ENCODE measurements at regions not wholly inside any gene's neighbourhood (a gene's known extent, or its start where the extent isn't known, plus 50 kb on each side); places are given as distances from the start of the nearest gene placed in this dataset.

DNA sequence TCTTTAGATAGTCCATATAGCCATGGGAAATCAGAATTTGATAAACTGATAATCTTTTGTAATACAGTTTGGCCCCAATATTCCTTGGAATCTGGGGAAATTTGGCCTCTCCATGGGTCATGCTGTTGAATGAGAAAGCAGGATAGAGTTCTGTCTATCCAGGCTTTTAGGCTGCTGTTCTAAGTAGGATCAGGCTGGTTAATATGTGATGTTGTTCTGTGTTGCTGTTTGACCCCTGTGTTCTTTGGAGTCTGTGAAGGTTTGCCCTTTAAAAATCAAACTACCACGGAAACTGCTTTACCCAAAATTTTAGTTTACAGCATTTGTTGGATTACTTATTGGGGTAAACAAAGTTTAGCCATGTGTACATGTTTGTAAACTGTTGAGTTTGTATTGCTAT, 114.5 kb downstream of the ZNF330 start:
- no peaks in the 10 kb centered on the region for H3K27me3 ChIP-seq (ENCODE audit: control insufficient read depth in 3 of 3, insufficient read depth in 3 of 3, low read length in 2 of 3)
- no peaks in the 10 kb centered on the region for H3K9me3 ChIP-seq (ENCODE audit: control insufficient read depth in 4 of 4, insufficient read depth in 3 of 4, low read length in 3 of 4)
- DNase-seq (no peak), ATAC-seq (ENCODE audit: insufficient read depth, low FRiP score) (no peak)
- no peak overlapping the region for H3K4me3 ChIP-seq
- no peaks in the 10 kb centered on the region for H3K36me3 ChIP-seq (ENCODE audit: control insufficient read depth in 4 of 4, insufficient read depth in 4 of 4, low read length in 4 of 4)
- no peak overlapping the region for H3K27ac ChIP-seq (ENCODE audit: low read depth in 1 of 2, low read length in 1 of 2)
- TF ChIP-seq, protein P1, sequence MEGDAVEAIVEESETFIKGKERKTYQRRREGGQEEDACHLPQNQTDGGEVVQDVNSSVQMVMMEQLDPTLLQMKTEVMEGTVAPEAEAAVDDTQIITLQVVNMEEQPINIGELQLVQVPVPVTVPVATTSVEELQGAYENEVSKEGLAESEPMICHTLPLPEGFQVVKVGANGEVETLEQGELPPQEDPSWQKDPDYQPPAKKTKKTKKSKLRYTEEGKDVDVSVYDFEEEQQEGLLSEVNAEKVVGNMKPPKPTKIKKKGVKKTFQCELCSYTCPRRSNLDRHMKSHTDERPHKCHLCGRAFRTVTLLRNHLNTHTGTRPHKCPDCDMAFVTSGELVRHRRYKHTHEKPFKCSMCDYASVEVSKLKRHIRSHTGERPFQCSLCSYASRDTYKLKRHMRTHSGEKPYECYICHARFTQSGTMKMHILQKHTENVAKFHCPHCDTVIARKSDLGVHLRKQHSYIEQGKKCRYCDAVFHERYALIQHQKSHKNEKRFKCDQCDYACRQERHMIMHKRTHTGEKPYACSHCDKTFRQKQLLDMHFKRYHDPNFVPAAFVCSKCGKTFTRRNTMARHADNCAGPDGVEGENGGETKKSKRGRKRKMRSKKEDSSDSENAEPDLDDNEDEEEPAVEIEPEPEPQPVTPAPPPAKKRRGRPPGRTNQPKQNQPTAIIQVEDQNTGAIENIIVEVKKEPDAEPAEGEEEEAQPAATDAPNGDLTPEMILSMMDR (IDR thresholded peaks at IDR 0.05; ENCODE audit: control extremely low read depth, extremely low read depth) = no peak
- H3K9ac ChIP-seq (ENCODE audit: insufficient read depth in 1 of 2, low read length in 2 of 2) = no peak overlapping the region
- WGBS, 2 donors = 88 to 90% methylated on average over 1 of the region's 1 CpG
- peaks cover 0 to 8% (median 0%) of the 10 kb centered on the region in 5 donors for H3K4me1 ChIP-seq (ENCODE audit: control insufficient read depth in 5 of 5, insufficient read depth in 5 of 5, low read length in 5 of 5)

DNA sequence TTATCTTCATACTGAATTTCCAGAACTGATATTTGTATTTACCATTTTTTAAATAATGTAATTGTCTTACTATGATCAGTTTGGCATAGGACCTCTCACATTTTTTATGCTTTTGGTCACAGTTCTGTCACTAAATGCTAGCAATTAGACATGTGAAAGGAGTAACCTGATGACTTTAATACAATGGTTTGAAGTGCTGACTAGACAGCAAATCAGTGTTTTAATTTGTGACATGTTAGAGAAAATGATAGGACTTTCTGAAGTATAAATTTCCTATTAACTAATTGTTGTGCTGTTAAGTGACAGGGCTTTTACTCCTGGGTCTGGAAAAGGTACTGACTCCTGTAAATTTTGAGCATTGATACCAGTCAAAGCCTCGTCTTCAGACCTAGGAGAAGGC, 117.5 kb downstream of the ZNF330 start:
- Histone ChIP-seq H3K36me3 (ENCODE audit: control insufficient read depth in 4 of 4, insufficient read depth in 4 of 4, low read length in 4 of 4) (no peaks in the 10 kb centered on the region), H3K9me3 (ENCODE audit: control insufficient read depth in 4 of 4, insufficient read depth in 3 of 4, low read length in 3 of 4) (no peaks in the 10 kb centered on the region), H3K27ac (ENCODE audit: low read depth in 1 of 2, low read length in 1 of 2) (no peak overlapping the region), H3K4me1 (ENCODE audit: control insufficient read depth in 5 of 5, insufficient read depth in 5 of 5, low read length in 5 of 5) (peaks cover 0 to 8% (median 0%) of the 10 kb centered on the region in 5 donors), H3K4me3 (no peak overlapping the region), H3K27me3 (ENCODE audit: control insufficient read depth in 3 of 3, insufficient read depth in 3 of 3, low read length in 2 of 3) (no peaks in the 10 kb centered on the region), H3K9ac (ENCODE audit: insufficient read depth in 1 of 2, low read length in 2 of 2) (no peak overlapping the region)
- WGBS, 2 donors = 92 to 97% methylated on average over 1 of the region's 1 CpG
- TF ChIP-seq, protein P1 (IDR thresholded peaks at IDR 0.05; ENCODE audit: control extremely low read depth, extremely low read depth) = no peak
- ATAC-seq (ENCODE audit: insufficient read depth, low FRiP score) (no peak), DNase-seq (no peak)

DNA sequence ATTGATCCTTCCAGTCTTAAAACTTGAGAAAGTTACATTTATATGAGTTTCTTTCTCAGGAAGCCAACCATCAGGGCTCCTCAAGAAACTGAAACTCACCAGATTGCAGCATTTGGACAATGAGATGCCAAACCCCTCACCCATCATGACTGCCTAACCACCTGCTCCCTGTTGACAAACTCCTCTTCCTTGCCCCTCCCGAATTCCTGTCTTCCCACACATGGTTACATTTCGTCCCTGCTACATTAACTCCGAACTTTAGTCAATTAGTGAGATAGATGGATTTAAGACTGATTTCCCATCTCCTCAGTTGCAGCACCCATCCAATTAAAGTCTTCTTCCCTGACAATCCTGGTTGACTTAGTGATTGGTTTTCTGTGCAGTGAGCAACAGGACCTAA, 118.7 kb downstream of the ZNF330 start:
- DNase-seq (no peak), ATAC-seq (ENCODE audit: insufficient read depth, low FRiP score) (no peak)
- H3K4me3 ChIP-seq = no peak overlapping the region
- H3K9ac ChIP-seq (ENCODE audit: insufficient read depth in 1 of 2, low read length in 2 of 2) = no peak overlapping the region
- no peaks in the 10 kb centered on the region for H3K36me3 ChIP-seq (ENCODE audit: control insufficient read depth in 4 of 4, insufficient read depth in 4 of 4, low read length in 4 of 4)
- no peaks in the 10 kb centered on the region for H3K4me1 ChIP-seq (ENCODE audit: control insufficient read depth in 5 of 5, insufficient read depth in 5 of 5, low read length in 5 of 5)
- no peaks in the 10 kb centered on the region for H3K27me3 ChIP-seq (ENCODE audit: control insufficient read depth in 3 of 3, insufficient read depth in 3 of 3, low read length in 2 of 3)
- H3K27ac ChIP-seq (ENCODE audit: low read depth in 1 of 2, low read length in 1 of 2) = no peak overlapping the region
- no peaks in the 10 kb centered on the region for H3K9me3 ChIP-seq (ENCODE audit: control insufficient read depth in 4 of 4, insufficient read depth in 3 of 4, low read length in 3 of 4)
- TF ChIP-seq, protein P1 (IDR thresholded peaks at IDR 0.05; ENCODE audit: control extremely low read depth, extremely low read depth) = no peak
- 82 to 87% methylated on average over 3 of the region's 3 CpGs for WGBS, 2 donors

DNA sequence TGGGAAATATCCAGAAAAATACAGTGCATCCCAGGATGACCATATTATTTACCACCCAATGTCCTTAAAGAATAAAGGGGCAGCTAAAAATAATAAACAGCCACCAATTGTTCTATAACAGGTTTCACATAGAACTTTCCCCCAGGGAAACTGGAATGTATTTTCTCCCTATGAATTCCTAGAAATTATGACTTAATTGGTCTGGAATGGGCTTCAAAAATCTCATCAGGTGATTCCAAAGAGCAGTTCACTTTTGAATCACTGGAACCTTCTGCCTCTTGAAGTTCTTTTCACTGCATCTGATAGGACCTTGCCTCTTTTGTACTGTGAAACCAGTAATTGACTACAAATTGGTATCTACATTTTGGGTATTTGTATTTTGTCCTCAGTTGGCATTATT, 119.3 kb downstream of the ZNF330 start:
- no peak overlapping the region for H3K27ac ChIP-seq (ENCODE audit: low read depth in 1 of 2, low read length in 1 of 2)
- TF ChIP-seq, protein P1 (IDR thresholded peaks at IDR 0.05; ENCODE audit: control extremely low read depth, extremely low read depth) = no peak
- H3K4me1 ChIP-seq (ENCODE audit: control insufficient read depth in 5 of 5, insufficient read depth in 5 of 5, low read length in 5 of 5) = no peaks in the 10 kb centered on the region
- H3K9ac ChIP-seq (ENCODE audit: insufficient read depth in 1 of 2, low read length in 2 of 2) = no peak overlapping the region
- no peak for ATAC-seq (ENCODE audit: insufficient read depth, low FRiP score)
- no peaks in the 10 kb centered on the region for H3K36me3 ChIP-seq (ENCODE audit: control insufficient read depth in 4 of 4, insufficient read depth in 4 of 4, low read length in 4 of 4)
- peaks cover 0 to 3% (median 0%) of the 10 kb centered on the region in 3 donors for H3K27me3 ChIP-seq (ENCODE audit: control insufficient read depth in 3 of 3, insufficient read depth in 3 of 3, low read length in 2 of 3)
- no peaks in the 10 kb centered on the region for H3K9me3 ChIP-seq (ENCODE audit: control insufficient read depth in 4 of 4, insufficient read depth in 3 of 4, low read length in 3 of 4)
- no peak overlapping the region for H3K4me3 ChIP-seq
- no peak for DNase-seq

Measured in lung (tissue), 11 donors.